ENCODE measurements at regions not wholly inside any gene's neighbourhood (a gene's known extent, or its start where the extent isn't known, plus 50 kb on each side); places are given as distances from the start of the nearest gene placed in this dataset.

DNA sequence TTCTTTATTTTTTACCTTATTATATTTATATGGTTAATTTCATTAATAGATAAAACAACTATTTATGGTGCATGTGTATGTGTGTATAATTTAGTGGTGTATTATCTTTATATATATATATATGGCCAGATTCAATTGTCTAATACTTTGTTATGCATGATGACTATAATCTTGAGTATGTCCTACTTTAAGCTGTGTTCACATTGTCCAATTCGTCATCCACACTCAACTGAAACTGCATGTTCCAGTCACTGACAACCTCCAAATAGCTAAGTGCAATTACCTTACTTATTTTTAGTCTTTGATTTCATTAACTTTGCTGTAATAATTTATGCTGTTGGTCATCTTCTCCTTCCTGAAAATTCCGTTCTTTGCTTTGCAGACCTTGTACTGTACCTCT lies 306.5 kb upstream of the TMTC1 start:
- no peak overlapping the region for H3K4me3 Mint-ChIP-seq
- H3K36me3 Mint-ChIP-seq (ENCODE audit: low read depth), result no peaks in the 10 kb centered on the region
- H3K4me1 Mint-ChIP-seq, result no peaks in the 10 kb centered on the region
- no peak for ATAC-seq
- peaks cover 4% of the 10 kb centered on the region for H3K9me3 Mint-ChIP-seq
- no peaks in the 10 kb centered on the region for H3K27me3 Mint-ChIP-seq
- H3K27ac Mint-ChIP-seq, result no peak overlapping the region
- no peak for DNase-seq

DNA sequence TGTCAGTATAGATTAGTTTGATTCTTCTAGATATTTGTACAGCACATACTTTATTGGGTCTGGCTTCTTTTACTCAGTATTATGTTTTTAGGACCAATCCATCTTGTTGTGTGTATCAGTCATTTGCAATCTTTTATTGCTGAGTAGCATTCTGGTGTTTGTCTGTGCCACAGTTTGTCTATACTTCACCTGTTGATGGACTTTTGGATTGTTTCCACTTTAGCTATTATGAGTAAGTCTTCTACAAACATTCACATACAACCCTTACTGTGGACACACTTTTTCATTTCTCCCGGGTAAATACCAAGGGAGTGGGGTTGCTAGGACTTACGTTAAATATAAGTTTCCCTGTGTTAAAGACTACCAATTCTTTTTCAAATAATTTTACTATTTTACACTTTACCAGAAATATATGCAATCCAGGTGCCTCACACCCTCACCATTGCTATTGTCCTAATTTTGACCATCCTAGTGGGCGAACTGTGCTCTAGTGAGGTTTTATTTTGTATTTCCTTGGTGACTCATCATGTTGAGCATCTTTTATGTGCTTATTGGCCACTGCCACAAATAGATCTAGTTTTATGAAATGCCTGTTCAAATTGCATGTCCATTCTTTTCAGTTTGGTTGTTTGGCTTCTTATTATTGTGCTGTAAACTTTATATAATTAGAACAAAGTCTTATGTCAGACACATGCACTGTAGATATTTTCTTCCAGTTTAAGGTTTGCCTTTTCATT lies 304.7 kb upstream of the TMTC1 start:
- ATAC-seq (no peak), DNase-seq (no peak)
- Mint-ChIP-seq H3K27ac (no peak overlapping the region), H3K36me3 (ENCODE audit: low read depth) (no peaks in the 10 kb centered on the region), H3K27me3 (no peaks in the 10 kb centered on the region), H3K4me1 (no peaks in the 10 kb centered on the region), H3K9me3 (no peaks in the 10 kb centered on the region), H3K4me3 (no peak overlapping the region)

DNA sequence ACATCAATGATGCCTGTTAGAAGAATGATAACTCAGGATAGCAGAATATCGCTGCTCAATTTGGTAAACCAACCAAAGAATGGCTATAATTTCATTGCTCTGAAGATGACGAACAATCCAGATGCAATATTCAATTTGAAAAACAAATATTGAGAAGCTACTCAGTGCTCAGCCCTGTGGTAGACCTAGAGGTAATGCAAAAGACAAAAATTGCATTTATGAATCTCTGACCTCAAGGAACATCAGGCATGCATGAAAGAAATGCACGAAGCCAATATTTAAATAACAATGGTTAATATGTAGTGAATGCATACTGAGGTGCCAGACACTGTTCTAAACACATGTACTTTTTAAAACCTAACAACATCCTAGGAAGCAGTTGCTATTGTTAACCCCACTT lies 298.6 kb upstream of the TMTC1 start:
- Mint-ChIP-seq H3K27me3 (no peaks in the 10 kb centered on the region), H3K27ac (no peak overlapping the region), H3K4me3 (no peak overlapping the region), H3K4me1 (no peaks in the 10 kb centered on the region), H3K9me3 (no peaks in the 10 kb centered on the region), H3K36me3 (ENCODE audit: low read depth) (no peaks in the 10 kb centered on the region)
- no peak for DNase-seq
- no peak for ATAC-seq

DNA sequence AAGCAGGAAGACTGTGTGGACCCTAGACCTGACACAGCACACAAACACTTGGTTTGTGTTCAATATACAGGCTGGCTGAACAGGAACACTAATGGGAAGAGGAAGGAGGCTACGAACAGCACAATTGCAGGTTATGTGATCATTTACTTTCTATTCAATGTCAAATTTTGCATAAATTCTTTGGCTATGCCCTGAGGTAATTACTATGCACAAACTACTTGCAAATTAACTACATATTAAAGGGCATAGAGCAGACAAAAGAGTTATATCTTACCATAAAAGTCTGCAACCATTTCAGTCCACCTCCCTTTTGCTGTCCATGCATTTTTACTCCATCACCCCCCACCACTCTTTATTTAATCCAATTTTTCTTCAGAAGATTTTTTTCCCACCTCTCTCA lies 291.2 kb upstream of the TMTC1 start:
- no peak for DNase-seq
- no peak overlapping the region for H3K27ac Mint-ChIP-seq
- H3K27me3 Mint-ChIP-seq, result no peaks in the 10 kb centered on the region
- H3K36me3 Mint-ChIP-seq (ENCODE audit: low read depth), result no peaks in the 10 kb centered on the region
- ATAC-seq, result no peak
- no peaks in the 10 kb centered on the region for H3K4me1 Mint-ChIP-seq
- no peaks in the 10 kb centered on the region for H3K9me3 Mint-ChIP-seq
- no peak overlapping the region for H3K4me3 Mint-ChIP-seq

DNA sequence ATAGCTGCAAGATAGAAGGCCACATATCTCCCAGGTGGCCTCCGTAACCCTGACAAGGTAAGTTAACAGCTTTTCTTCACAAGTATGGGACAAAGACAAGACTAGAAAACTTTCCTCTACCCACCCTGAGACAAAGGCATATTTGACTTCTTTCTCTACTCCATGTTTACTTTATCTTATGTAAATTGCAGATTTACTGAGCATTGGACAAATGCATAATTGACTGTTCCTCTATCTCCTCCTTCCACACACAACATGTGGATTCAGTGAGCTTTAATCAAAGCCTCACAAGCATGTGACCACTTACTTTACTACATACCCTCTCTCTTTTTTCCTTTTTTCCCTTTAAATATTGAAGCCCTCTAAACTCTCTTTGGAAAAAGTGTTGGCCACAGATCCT lies 289.1 kb upstream of the TMTC1 start:
- Mint-ChIP-seq H3K27me3 (no peaks in the 10 kb centered on the region), H3K4me1 (no peaks in the 10 kb centered on the region), H3K9me3 (no peaks in the 10 kb centered on the region), H3K36me3 (ENCODE audit: low read depth) (no peaks in the 10 kb centered on the region), H3K4me3 (no peak overlapping the region), H3K27ac (no peak overlapping the region)
- DNase-seq, result no peak
- no peak for ATAC-seq

DNA sequence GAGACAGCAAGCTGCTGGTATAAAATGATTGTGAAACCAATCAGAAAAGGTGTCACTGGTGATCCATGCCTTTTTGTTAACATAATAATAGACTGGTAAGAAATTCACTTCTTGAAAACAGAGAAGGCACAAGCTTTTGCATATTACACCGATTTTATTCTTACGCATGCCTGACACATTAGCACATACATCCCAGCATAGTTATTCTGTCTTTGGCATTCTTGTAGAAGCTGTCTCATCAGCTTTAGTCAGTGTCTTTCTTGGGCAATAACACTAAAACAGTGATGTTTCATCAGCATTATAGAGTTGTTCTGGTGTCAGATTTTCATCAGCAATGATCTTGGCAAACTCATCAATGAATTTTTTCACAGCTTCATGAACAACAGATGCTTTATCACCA lies 283.4 kb upstream of the TMTC1 start:
- H3K36me3 Mint-ChIP-seq (ENCODE audit: low read depth), result no peaks in the 10 kb centered on the region
- DNase-seq (no peak), ATAC-seq (no peak)
- no peaks in the 10 kb centered on the region for H3K9me3 Mint-ChIP-seq
- H3K27me3 Mint-ChIP-seq, result no peaks in the 10 kb centered on the region
- H3K4me1 Mint-ChIP-seq, result no peaks in the 10 kb centered on the region
- H3K4me3 Mint-ChIP-seq, result no peak overlapping the region
- H3K27ac Mint-ChIP-seq, result no peak overlapping the region

DNA sequence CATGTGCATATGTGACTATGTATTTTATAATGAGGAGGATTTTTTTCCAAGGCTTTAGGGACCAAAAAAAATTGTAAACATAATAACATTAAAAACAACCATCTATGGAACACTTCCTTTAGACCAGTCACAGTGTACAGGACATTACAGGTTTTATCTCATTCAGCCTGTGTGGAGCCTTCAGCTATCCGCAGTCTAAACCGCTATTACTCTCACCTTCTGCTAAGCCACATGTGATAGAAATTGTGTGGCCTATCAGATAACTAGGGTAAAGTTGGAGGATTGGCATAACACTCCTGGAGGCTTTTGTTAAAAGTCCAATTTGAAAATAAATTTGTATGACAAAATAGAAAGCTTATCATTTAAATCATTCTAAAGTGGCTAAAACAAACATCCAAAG lies 281.2 kb upstream of the TMTC1 start:
- H3K9me3 Mint-ChIP-seq, result no peaks in the 10 kb centered on the region
- H3K4me3 Mint-ChIP-seq, result no peak overlapping the region
- no peak overlapping the region for H3K27ac Mint-ChIP-seq
- no peaks in the 10 kb centered on the region for H3K36me3 Mint-ChIP-seq (ENCODE audit: low read depth)
- H3K4me1 Mint-ChIP-seq, result no peaks in the 10 kb centered on the region
- DNase-seq, result no peak
- no peaks in the 10 kb centered on the region for H3K27me3 Mint-ChIP-seq
- ATAC-seq, result no peak

DNA sequence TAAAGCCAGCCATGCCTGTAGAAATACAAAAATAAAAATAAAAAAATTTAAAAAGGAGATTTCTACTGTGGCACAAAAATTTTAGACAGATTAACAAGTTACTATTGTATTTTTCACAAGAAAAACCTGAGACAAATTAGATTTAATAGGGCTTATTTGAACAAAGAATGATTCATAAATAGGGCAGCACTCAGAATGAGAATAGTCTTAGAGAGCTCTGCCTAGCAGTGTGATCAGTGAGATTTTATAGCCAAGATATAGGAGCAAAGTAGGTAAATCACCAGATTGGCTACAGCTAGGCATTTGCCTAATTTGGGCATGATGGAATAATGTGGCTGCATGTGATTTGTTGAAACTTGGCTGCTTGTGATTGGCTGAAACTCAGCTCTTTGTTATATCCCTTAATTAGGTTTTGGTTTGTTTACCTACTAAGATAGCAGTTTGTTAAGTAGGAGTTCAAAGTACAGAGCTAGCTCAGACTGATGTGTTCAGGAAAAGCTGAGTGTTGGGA lies 279.7 kb upstream of the TMTC1 start:
- Mint-ChIP-seq H3K36me3 (ENCODE audit: low read depth) (no peaks in the 10 kb centered on the region), H3K9me3 (no peaks in the 10 kb centered on the region), H3K4me1 (no peaks in the 10 kb centered on the region), H3K27me3 (no peaks in the 10 kb centered on the region), H3K4me3 (no peak overlapping the region), H3K27ac (no peak overlapping the region)
- DNase-seq (no peak), ATAC-seq (no peak)

DNA sequence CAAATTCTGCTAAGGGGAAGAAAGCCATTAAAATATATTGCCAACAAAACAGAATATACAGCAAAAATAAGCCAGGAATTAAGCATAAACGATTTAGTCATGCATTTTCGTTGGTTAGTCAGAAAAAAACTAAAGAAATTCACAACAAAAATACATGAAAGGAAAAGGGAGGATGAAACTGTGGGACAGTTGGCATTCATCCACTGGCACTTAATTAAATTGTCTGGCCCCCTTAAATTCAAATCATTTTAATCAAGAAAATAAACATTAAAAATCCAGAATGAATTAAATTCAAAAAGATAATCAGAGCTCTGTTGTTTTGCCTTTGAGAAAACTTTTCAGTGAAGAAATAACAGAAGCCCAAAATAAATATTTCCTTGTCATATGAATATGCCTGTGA lies 264.6 kb upstream of the TMTC1 start:
- Mint-ChIP-seq H3K4me3 (no peak overlapping the region), H3K36me3 (ENCODE audit: low read depth) (no peaks in the 10 kb centered on the region), H3K27ac (no peak overlapping the region), H3K27me3 (no peaks in the 10 kb centered on the region), H3K9me3 (peaks cover 5% of the 10 kb centered on the region), H3K4me1 (no peaks in the 10 kb centered on the region)
- no peak for DNase-seq
- ATAC-seq, result no peak

DNA sequence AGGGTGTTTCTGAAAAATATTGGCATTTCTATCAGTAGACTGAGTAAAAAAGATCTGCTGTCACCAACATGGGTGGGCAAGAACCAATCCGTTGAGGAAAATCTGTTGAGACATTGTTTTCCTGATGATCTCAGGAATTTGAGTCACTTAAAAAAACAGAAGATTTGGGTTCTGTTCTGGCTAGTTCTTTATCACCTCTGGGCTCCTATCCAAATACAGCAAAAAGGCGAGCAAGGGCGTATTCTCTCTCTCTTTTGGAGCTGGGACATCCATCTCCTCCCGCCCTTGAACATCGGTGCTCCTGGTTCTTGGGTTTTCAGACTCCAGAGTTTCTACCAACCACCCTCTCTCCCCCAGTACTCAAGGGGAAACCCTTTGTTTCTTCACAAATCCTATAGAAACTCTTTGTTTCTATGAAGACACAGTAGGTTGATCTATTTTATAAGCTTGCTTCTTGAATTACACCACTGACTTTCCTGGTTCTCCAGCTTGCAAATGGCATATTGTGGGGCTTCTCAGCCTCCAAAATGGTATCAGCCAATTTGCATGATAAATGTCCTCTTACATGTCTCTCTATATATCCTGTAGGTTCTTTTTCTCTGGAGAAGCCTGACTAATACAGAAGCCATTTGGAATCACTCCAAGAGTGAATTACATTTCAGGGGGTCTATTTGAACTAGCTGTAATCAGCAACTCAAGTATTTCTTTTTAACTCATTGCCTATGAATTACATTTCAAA lies 263.9 kb upstream of the TMTC1 start:
- H3K4me1 Mint-ChIP-seq, result no peaks in the 10 kb centered on the region
- no peaks in the 10 kb centered on the region for H3K27me3 Mint-ChIP-seq
- H3K9me3 Mint-ChIP-seq, result peaks cover 5% of the 10 kb centered on the region
- no peak for ATAC-seq
- no peak for DNase-seq
- no peak overlapping the region for H3K27ac Mint-ChIP-seq
- no peak overlapping the region for H3K4me3 Mint-ChIP-seq
- H3K36me3 Mint-ChIP-seq (ENCODE audit: low read depth), result no peaks in the 10 kb centered on the region

DNA sequence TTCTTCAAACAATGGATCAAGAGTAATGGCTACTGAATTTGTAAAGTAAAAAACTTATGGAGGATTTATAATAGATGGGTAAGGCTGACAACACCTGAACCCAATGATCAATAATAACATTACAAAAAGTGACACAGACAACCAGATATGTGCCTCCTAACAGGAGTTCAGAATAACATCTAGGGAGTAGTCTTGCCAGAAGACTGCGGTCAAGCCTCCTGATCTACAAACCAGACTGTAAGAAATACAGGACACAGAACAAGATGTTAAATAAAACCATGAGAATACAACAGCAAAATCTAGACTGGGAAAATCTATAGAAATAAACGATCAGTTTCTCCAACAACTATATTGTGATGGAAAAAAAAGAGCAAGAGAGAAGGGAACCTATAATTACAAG lies 262.6 kb upstream of the TMTC1 start:
- peaks cover 5% of the 10 kb centered on the region for H3K9me3 Mint-ChIP-seq
- no peaks in the 10 kb centered on the region for H3K36me3 Mint-ChIP-seq (ENCODE audit: low read depth)
- DNase-seq (no peak), ATAC-seq (no peak)
- H3K4me1 Mint-ChIP-seq, result no peaks in the 10 kb centered on the region
- no peak overlapping the region for H3K27ac Mint-ChIP-seq
- H3K27me3 Mint-ChIP-seq, result no peaks in the 10 kb centered on the region
- no peak overlapping the region for H3K4me3 Mint-ChIP-seq

DNA sequence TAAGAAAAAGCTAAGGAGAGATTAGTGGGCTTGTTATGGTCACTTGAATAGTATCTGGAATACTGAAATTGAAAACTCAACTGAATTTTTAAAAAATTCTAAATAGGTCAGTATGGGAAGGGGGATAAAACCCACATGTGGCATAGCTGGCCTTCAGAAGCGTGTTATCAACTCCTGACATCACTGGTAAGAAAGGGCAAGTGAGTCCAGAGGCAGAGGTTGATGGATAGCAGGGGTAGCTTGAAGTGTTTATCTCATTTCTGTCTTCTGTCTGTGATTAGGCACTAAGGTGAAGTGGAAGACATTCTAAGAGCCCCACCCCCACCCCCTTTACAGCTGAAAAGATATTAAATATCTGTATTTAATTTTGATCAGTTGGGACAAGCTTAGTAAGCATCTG lies 261.4 kb upstream of the TMTC1 start:
- Mint-ChIP-seq H3K27me3 (no peaks in the 10 kb centered on the region), H3K4me3 (no peak overlapping the region), H3K27ac (no peak overlapping the region), H3K9me3 (peaks cover 5% of the 10 kb centered on the region), H3K4me1 (no peaks in the 10 kb centered on the region), H3K36me3 (ENCODE audit: low read depth) (no peaks in the 10 kb centered on the region)
- DNase-seq (no peak), ATAC-seq (no peak)

DNA sequence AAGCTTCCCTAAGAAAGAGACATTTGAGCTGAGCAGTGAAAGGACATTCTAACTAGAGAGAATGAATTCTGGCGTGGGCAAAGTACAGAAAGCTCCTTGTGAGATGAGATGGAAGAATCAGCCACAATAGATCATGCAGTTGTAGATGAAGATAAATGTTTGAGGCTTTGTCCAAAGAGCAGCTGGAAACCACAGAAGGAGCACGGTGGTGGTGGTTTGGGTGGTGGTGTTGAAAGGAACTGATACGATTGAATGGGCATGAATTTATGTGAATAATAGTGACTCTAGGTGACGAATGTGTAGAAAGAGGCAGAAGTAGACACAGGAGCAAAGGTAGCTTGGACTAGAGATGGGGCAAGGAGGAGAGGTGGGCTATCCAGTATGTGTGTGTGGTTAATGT lies 260.5 kb upstream of the TMTC1 start:
- H3K36me3 Mint-ChIP-seq (ENCODE audit: low read depth), result no peaks in the 10 kb centered on the region
- H3K9me3 Mint-ChIP-seq, result peaks cover 5% of the 10 kb centered on the region
- no peak overlapping the region for H3K27ac Mint-ChIP-seq
- H3K27me3 Mint-ChIP-seq, result no peaks in the 10 kb centered on the region
- ATAC-seq (no peak), DNase-seq (no peak)
- H3K4me1 Mint-ChIP-seq, result no peaks in the 10 kb centered on the region
- H3K4me3 Mint-ChIP-seq, result no peak overlapping the region

DNA sequence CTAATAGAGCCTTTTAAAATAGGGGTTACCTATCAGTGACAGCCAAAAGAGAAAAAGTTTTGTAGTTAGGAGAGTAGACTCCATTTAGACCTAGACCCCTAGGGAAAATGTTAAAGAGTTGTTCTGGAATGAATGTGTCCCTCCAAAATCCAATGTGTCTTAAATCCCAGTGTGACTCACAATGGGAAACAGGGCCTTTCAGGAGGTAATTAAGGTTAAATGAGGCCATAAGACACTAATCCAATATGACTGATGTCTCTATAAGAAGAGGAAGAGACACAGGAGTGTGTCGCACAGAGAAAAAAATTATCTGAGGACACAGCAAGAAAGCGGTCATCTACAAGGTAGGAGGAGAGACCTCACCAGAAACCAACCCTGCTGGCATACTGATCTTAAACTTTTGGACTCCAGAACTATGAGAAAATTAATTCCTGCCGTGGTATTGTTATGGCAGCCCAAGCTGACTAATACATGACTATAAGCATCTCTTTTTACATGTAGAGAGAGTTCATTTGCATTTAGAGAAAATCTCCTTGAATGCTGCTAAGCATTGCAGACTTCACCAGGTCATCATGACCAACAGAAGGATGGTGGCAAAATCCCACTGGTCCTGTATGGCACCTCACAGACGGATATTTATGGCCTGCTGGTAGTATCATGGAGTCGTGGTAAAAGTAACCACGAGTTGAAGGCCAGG lies 259.6 kb upstream of the TMTC1 start:
- Mint-ChIP-seq H3K9me3 (peaks cover 5% of the 10 kb centered on the region), H3K27me3 (no peaks in the 10 kb centered on the region)
- ATAC-seq, result no peak

DNA sequence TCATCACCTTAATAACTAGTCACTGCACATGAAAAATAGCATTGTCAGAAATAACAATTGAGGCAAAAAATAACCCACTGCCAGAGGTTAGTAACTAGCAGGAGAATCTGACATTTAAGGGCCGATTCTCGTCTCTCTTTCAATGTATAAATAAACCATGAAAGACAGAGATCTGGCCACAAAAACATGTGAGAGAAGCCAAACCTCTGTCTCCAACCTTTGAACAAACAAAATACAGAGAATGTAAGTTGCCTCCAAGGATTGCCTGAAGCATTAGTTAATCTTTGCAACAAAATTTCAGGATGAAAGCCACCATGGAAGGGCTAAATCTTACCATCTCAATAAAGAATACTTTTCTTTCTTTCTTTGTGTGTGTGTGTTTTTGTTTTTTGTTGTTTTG lies 257.4 kb upstream of the TMTC1 start:
- Mint-ChIP-seq H3K27ac (no peak overlapping the region), H3K4me1 (no peaks in the 10 kb centered on the region), H3K9me3 (peaks cover 5% of the 10 kb centered on the region), H3K4me3 (no peak overlapping the region), H3K36me3 (ENCODE audit: low read depth) (no peaks in the 10 kb centered on the region), H3K27me3 (no peaks in the 10 kb centered on the region)
- DNase-seq (no peak), ATAC-seq (no peak)

More for the DNA sequence above, 259.6 kb upstream of the TMTC1 start:
- no peak for DNase-seq
- no peak overlapping the region for H3K4me3 Mint-ChIP-seq
- H3K4me1 Mint-ChIP-seq, result no peaks in the 10 kb centered on the region
- no peak overlapping the region for H3K27ac Mint-ChIP-seq
- no peaks in the 10 kb centered on the region for H3K36me3 Mint-ChIP-seq (ENCODE audit: low read depth)

Data from activated naive CD8-positive, alpha-beta T cell treated with anti-CD3 and anti-CD28 coated beads, Interleukin-2, amount 50 U/mL, for 24 hours (primary cell).